CD1c-positive myeloid dendritic cell (primary cell): ENCODE measurements at regions not wholly inside any gene's neighbourhood (a gene's known extent, or its start where the extent isn't known, plus 50 kb on each side); places are given as distances from the start of the nearest gene placed in this dataset.

Experiments used
- DNase-seq: peaks from one replicate; pipeline ENCODE4 v3.0.0-alpha.2; 2016; ENCODE audit errors: extremely low spot score

- DNase-seq, result no peak
Measured at GRCh38 chr13:72585254-72585653, 142.2 kb downstream of the MZT1 start.

GRCh38 chr13:72571191-72571590, 156.2 kb downstream of the MZT1 start:
- no peak for DNase-seq

- no peak for DNase-seq
Measured at GRCh38 chr13:72570019-72570418, 157.4 kb downstream of the MZT1 start.

GRCh38 chr13:72567566-72567965, 159.9 kb downstream of the MZT1 start:
- DNase-seq, result no peak

GRCh38 chr13:72566526-72566925, 160.9 kb downstream of the MZT1 start:
- no peak for DNase-seq

- DNase-seq, result peak; percentile 45
Measured at GRCh38 chr13:72565893-72566292, 161.5 kb downstream of the MZT1 start.

- no peak for DNase-seq
Measured at GRCh38 chr13:72562686-72563085, 164.7 kb downstream of the MZT1 start.

GRCh38 chr13:72561791-72562190, 165.6 kb downstream of the MZT1 start:
- no peak for DNase-seq

- DNase-seq, result no peak
Measured at GRCh38 chr13:72559716-72560115, 167.7 kb downstream of the MZT1 start.

- DNase-seq, result no peak
Measured at GRCh38 chr13:72556945-72557344, 170.5 kb downstream of the MZT1 start.

- no peak for DNase-seq
Measured at GRCh38 chr13:72555601-72556000, 171.8 kb downstream of the MZT1 start.

GRCh38 chr13:72552731-72553130, 174.7 kb downstream of the MZT1 start:
- DNase-seq, result no peak

GRCh38 chr13:72545895-72546294, 181.5 kb downstream of the MZT1 start:
- peak; percentile 3 for DNase-seq

GRCh38 chr13:72545030-72545719, 182.3 kb downstream of the MZT1 start:
- no peak for DNase-seq

GRCh38 chr13:72544042-72544441, 183.4 kb downstream of the MZT1 start:
- DNase-seq, result no peak

GRCh38 chr13:72542241-72542640, 185.2 kb downstream of the MZT1 start:
- DNase-seq, result no peak

GRCh38 chr13:72541674-72542073, 185.8 kb downstream of the MZT1 start:
- DNase-seq, result no peak

- DNase-seq, result no peak
Measured at GRCh38 chr13:72540881-72541280, 186.5 kb downstream of the MZT1 start.

- DNase-seq, result no peak
Measured at GRCh38 chr13:72539925-72540324, 187.5 kb downstream of the MZT1 start.

- no peak for DNase-seq
Measured at GRCh38 chr13:72537782-72538181, 189.6 kb downstream of the MZT1 start.

- no peak for DNase-seq
Measured at GRCh38 chr13:72537395-72537780, 190.0 kb downstream of the MZT1 start.

- no peak for DNase-seq
Measured at GRCh38 chr13:72536714-72537394, 190.6 kb downstream of the MZT1 start.

- DNase-seq, result no peak
Measured at GRCh38 chr13:72534951-72535640, 192.3 kb downstream of the MZT1 start.
